ENCODE measurements at regions not wholly inside any gene's neighbourhood (a gene's known extent, or its start where the extent isn't known, plus 50 kb on each side); places are given as distances from the start of the nearest gene placed in this dataset.

DNA sequence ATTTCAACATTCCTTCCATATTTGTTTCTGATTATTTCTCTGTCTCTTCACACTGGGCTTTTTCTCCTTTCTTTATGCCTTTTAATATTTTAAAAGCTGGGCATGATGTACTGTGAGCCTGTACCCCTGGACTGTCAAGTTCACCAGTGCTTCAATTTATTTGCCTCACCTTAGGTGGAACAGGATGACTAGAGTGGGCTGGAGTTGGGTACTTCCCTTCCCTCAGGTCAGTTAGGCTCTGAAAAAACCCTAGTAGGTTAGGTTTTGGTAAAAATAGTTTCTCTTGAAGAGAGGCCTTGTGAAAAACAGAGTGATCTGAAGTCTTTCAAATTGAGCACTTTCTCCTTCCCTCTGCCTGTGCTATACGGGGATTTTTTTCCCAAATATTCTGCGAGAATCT, 163.0 kb upstream of the LYPLAL1 start:
- no peak for DNase-seq

DNA sequence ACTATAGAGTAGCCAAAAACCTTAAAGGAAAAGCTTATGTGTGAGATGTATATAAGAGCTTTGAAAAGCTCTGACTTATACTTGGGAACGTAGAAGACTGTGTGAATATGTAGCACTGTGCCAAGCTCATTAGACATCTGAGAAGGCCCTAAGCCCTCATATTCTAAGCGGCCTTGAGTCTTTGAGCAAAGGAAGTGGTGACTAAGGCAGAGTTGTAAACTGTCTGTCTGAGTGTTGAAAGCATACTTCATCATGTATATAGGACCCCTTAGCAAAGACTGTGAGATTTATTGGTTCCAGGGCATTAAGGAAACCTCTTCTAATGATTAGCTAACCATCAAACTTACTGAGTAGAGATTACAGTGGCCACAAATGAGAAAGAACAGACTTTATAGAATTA, 153.3 kb upstream of the LYPLAL1 start:
- DNase-seq: no peak

DNA sequence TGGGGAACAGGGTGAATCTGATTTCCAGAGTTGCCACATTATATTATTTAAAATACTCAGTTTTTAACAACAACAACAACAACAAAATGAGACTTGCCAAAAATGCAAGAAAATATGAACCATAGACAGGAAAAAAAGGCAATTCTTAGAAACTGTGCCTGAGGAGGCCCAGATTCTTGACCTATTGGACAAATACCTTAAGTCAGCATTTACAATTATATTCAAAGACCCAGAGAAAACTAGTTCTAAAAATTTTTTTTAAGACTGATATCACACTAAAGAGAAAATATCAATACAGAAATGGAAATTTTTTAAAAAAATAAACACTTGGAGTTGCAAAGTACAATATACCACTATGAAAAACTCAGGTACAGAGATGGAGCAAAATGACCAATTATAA, 152.8 kb upstream of the LYPLAL1 start:
- DNase-seq: no peak

DNA sequence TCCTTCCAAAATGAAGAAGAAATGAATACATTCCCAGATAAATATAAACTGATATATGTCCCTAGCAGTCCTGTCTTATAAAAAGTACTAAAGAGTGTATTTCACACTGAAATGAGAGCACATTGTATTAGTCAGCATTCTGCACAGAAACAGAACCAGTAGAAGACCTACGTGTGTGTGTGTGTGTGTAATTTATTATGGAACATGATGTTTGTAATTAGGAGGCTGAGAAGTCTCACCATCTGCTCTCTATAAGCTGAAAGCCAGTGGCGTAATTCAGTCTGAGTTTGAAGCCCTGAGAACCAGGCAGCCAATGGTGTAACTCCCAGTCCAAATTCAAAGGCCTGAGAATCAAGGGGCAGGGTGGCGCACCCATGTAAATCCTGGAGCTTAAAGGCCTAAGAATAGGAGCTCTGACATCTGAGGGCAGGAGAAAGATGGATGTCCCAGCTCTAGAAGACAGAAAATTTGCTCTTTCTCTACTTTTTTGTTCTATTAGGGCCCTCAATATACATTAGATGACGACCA, 146.5 kb upstream of the LYPLAL1 start:
- DNase-seq: no peak

DNA sequence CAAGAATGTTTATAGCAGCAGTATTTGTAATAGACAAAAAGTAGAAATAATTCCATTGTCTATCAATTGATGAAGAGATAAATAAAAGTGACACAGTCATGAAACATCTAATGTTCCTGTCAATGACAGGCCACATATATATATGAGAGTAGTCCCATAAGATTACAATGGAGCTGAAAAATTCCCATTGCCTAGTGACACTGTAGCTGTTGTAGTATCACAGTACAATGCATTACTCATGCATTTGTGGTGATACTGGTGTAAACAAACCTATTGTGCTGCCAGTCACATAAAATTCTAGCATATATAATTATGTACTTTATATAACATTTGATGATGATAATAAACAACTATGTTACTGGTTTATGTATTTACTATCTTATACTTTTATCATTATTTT, 141.9 kb upstream of the LYPLAL1 start:
- no peak for DNase-seq

DNA sequence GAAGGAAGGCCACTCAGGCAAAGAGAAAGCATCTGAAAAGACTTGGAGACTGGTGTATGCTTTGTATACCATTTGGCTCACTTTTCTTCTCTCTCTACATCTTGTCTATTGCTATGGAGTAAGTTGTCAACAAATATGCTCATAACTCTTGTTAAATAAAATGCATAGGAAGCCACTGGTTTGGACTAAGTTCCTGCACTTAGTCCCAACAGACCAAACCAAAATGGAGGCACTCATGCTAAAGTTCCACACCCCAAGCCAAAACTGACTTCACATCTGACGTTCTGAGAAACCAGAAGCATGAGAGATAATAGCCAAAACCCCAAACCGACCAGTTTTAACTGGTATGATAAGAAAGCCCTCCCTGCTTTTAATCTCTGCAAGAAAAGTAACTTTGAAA, 135.3 kb upstream of the LYPLAL1 start:
- DNase-seq: no peak

DNA sequence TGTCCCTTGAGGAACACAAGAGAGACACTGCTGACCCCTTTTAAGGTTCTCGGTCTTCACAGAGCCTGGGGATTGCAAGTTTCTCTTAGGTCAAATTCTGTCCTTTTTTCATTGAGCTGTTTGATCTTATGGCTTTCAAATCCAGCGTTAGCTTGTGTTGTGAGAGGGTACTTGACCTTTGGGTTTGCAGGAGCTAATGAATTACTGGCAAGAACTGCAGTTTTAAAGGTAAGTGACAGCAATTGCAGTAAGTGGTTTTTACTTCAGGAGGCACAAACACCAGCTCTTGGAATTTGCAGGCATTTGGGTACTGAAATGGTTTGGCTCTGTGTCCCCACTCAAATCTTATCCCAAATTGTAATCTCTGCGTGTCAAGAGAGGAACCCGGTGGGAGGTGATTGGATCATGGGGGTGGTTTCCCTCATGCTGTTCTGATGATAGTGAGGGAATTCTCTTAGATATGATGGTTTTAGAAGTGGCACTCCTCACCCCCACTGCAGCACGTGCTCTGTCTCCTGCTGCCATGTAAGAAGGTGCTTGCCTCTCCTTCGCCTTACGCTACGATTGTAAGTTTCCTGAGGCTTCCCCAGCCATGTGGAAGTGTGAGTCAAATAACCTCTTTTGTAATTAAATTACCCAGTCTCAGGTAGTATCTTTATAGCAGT, 134.5 kb upstream of the LYPLAL1 start:
- DNase-seq: no peak

DNA sequence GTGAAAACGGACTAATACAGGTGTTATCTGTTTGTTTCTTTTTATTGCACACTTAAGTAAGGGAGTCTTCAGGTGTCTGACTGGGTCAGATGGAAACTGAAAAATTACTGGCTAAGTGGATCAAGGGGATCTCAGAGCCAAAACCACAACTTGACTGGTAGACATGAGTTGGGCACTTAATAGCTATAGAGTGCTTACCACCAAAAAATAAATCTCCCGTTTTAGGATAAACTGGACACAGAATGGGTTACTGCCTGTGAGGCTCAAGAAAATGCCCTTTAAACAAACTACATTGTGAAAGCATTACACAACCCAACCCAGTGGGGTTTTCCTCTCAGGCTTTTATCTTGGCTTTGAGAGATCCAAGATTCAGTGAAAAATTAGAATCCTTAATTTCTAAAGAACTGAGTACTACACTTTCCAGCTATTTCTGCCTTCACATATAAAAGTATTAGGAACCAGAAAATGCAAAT, 134.0 kb upstream of the LYPLAL1 start:
- no peak for DNase-seq

DNA sequence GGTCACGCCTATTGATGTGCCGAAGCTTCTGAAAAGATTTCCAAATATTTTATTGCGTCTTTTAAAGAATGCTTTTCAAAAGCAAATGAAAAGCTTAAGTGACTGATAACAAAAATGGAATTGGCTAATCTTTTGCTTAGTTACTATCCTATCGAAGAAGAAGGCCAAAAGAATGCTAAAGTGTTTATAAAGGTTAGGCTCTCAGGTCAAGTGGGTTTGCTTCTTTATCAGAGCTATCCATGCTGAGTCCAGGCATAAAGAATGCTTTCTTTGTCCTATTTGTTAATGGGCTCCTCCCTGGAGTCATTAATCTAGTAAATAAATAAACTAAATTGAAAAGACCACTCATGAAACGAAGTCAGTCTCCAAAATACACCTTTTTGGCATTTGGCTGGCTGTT, 133.4 kb upstream of the LYPLAL1 start:
- no peak for DNase-seq

DNA sequence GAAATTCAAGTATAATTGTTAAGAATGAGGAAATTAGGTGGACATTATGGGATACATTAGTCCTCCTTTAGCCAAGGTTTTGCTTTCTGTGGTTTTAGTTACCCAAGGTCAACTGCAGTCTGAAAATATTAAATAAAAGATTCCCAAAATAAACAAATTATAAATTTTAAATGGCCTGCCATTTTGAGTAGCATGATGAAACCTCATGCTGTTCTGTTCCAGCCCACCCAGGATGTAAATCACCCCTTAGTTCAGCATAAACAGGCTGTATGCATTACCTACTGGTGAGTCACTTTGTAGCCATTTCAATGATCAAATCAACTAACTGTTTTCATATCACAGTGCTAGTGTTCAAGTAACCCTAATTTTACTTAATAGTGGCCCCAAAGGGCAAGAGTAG, 132.5 kb upstream of the LYPLAL1 start:
- no peak for DNase-seq

DNA sequence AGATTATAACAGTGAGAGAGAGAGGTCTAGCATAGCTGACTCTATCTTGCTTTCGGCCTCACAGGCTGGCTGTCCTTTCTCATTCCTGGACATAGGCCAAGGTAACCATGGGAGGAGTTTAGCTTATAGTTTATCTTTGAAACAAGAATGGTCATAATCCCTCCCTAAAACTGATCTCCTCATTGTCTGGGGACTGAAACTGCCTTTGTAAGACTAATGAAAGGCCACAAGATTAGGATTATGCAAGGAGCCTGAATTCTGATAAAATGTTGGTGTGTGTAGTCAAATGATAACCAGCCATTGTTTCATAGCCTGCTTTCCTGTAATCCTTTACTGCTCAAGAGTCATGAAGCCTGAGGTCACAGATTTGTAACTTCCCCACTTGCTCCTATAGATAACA, 131.9 kb upstream of the LYPLAL1 start:
- no peak for DNase-seq

DNA sequence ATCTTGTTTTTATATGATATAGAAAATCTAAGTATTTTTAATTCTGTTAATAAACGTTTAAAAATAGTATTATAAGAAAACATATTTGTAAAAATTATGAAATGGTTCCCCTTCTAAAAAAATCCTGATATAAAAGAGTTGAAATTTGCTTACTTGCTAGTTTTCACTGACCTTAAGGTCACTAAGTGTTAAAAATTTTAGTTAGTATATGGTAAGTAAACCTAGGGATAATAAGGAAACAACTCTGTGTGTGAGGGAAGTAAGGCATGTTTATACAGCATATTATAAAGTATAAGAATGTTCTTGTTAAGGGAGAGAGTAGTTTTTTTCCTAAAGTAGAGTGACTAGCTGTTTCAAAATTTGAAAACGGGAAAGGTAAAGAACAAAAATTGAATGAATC, 130.9 kb upstream of the LYPLAL1 start:
- no peak for DNase-seq

DNA sequence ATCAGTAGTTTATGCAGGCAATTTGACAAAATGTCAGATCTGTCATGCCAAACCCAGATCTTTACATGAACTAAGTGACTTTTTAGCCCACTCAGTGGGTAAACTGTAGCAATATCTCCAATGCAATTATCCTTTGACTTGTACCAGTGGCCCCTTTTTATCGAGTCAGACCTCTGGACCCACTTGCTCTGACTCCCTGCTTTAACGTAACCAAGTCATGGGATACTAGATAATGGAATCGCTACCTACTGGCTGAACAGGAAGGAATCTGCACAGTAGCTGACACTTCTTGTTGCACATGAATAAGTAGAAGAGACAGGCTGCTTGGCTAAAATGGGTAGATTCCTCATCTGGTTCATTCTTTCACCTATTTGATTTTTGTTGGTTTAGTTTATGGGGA, 128.4 kb upstream of the LYPLAL1 start:
- no peak for DNase-seq

DNA sequence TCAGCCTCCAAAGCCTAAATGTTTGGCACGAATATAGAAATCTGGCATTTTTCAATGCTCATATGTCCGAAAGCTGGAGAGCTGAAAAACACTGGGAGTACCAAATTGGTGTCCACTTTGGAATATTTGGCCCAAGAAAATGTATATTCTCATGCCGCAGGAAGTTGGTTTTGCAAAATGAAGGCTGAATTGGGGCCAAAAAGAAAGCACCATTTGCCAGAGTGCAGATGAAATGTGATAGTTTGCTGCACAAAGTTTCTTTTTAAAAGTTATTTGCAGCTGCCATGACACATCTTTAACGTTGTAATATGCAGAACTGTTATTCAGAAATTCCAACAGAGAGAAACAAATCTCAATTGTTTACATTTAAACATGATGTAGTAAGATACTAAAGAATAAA, 124.2 kb upstream of the LYPLAL1 start:
- DNase-seq: no peak

DNA sequence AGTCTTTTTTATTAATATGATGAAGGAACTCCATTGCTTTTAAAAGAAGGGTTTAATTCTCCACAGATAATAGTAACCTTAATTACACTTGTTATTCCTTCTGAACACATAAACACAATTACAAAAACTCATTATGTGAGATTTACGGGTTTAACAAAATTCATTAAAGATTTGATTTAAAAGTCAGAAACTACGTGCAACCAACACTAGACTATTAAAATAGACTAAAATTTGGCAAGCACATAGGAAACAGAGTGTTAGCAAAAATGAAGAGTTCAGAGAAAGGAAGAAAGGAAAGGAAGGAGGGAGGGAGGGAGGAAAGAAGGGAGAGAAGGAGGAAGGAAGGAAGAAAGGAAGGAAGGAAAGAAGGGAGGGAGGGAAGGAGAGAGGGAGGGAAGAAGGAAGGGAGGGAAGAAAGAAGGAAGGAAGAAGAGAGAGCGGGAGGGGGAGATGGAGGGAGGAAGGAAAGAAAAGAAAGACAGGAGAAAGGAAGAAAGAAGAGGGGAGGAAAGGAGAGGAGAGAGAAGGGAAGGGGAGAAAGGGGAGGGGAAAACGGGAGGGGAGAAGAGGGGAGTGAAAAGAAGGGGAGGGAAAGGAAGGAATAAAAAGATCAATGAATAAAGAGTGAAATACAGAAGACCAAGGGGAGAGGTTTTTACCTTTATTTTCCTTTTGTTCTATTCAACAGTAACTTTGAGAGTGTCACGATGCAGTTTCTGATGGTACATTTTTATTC, 123.4 kb upstream of the LYPLAL1 start:
- no peak for DNase-seq

DNA sequence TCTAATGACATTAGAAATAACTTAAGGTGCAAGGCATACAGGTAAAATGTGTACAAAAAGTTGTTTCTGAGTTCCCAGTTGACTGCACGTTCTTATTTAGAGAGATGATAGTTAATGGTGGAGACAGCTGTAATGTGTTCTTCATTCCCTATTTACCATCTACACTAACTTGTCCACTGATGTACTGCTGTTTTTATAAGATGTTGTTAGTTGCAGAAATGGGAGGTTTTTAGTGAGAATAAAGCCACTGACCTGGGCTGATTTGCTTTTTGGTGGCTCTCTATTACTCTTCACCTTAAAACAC, 122.9 kb upstream of the LYPLAL1 start:
- no peak for DNase-seq

DNA sequence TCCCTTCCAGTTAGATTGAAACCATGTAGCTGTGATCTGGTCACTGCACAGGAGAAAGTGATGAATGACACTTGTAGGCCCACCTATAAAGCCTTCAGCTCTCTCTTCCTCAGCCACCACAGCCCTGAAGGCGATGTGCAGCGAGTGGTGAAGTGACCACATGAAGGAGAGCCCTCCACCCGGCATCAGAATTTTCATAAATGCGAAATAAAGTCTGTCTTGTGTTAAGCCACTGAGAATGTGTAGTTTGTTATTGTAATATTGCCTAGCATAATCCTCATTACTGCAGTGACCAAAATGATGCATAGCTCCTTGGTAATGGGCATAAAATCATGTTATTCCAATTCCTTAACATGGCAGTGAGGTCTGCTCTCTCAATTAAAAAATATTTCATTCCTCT, 122.1 kb upstream of the LYPLAL1 start:
- no peak for DNase-seq

DNA sequence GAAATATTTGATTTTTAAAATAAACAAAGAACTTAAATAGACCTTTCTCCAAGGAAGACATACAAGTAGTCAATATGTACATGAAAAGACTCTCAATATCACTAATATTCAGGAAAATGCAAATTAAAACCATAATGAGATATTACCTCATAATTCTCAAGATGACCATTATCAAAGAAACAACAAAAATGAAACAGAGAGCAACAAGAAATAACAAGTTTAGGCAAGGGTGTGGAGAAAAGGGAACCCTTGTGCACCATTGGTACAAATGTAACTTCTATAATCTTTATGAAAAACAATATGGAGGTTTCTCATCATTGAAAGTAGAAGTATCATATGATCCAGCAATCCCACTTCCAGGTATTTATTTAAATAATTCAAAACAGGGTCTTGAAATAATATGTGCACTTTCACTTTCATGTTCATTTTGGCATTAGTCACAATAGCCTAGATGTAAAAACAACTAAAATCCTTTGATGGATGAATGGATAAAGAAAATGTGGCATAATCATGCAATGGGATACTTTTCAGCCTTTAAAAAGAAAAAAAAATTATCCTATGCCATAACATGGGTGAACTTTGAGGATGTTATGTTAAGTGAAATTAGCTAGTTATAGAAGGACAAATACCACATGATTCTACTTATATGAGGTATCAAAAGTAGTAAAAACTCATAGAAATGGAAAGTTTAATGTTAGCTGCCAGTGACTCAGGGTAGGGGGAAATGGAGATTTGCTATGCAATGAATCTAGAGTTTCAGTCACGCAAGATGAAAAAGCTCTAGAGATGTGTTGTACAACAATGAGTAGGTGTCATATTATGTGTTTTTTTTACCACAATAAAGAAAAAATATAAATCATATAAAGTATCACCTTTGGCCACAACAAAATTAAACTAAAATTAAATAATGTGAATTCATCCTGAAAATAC, 114.5 kb upstream of the LYPLAL1 start:
- no peak for DNase-seq

DNA sequence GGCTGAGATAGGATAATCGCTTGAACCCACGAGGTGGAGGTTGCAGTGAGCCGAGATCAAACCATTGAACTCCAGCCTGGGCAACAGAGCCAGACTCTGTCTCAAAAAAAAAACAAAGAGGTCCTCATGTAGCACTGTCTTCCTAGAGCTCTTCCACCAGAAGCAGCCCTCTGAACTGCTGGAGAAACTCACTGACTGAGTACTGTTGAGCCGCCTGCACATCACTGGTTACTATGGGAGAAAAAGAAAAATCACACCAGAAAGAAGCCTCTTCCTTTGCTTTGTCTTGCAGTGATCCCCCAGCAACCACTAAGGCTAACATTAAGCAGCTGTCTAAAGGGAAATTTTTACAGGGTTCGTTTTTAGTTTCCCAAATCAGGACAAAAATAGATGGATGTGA, 112.9 kb upstream of the LYPLAL1 start:
- DNase-seq: no peak

DNA sequence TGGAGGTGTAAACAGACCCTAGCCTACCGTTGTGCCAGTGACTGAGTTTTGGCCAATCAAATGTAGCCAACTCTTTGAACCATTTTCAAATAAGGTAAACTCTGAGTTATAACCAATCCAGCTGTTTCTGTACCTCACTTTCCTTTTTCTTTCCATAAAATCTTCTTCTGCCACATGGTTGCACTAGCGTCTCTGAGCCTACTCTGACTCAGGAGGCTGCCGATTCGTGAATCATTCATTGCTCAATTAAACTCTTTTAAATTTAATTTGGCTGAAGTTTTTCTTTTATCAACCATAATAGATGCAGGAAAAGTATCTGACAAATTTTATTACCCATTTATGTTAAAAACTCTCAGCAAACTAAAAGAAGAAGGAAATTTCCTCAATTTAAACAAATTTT, 111.5 kb upstream of the LYPLAL1 start:
- DNase-seq: no peak

DNA sequence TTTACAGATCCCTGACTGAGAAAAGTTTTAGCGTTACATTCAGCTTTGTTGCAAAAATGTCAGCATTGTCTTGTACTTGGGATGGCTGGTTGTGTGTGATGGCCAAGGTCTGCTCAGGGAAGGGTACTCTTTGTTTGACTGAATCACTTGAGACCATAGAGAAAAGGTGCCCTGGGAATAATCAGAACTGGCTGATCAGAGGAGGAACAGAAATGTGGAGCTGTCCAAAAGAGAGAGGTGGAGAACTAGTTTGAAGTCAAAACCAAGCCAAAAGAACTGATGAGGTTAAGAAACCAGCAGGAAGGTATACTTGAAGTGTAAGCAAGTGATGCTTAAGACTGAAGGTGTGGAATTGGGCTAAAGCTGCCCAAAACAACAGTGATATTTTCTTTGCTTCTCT, 107.6 kb upstream of the LYPLAL1 start:
- DNase-seq: no peak

DNA sequence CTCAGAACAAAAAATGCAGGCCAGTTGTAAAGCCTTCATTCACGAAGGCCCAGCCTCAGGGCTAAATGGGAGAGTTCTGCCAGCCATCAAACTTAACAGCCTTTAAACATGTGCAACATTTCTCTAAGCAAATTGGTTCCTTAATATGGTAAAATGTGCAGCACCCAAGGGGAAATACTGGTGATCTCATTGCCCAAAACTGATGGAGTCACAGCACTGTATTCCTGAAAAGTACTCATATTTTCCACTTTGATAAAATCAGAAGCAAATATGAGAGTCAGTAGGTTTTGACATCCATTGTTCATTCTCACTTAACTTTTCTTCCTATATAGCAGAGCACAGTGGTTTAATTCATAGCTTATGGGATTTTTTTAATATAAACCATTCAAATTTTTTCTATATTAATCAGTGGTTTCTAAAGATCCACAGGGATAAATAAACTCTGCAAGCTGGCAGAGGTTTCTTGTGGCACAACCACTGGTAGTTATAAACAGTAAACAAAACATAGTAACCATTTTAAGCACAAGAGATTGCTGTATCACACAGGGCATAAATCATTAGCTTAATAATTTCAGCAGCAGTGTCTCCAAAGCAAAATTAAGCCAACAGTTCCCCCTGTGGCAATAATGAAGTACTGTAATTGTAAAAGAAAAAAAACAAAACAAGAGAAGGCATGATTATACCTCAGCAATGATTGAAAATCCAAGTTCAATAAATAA, 106.9 kb upstream of the LYPLAL1 start:
- DNase-seq: no peak

DNA sequence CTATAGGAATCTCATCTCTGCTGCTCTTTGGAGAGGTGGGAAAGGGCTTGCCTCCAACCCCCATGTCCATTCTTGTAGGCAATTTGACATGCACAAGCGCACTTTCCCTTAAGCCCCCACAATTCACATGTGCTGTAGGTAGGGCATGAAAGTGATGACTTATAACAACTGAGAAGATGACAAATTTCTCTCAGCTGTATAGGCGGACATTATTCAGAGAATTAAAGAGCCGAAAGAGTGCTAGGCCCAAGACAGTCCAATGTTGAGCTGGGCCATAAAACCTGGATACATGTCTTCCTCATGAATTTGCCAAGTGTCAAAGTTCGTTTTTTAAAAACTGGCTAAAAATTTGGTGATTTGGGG, 106.3 kb upstream of the LYPLAL1 start:
- no peak for DNase-seq

Data from activated T-cell treated with anti-CD3 and anti-CD28 coated beads, Interleukin-2, amount 50 U/mL, for 48 hours (primary cell).